RWPE2 (cell line): ENCODE measurements at regions not wholly inside any gene's neighbourhood (a gene's known extent, or its start where the extent isn't known, plus 50 kb on each side); places are given as distances from the start of the nearest gene placed in this dataset.

Experiments
- ATAC-seq: fragments of 200-7000 bp; cut with Tn5 transposase; 3 replicates; pipeline ENCODE4 v1.9.1; 2021; ENCODE audit warnings: low read depth
- DNase-seq: peaks from one replicate; pipeline ENCODE4 v3.0.0-alpha.2; 2020; ENCODE audit warnings: low spot score
- H3K27ac ChIP-seq: fragments of 450-650 bp; 2 replicates; pipeline ENCODE4 v1.5.1; 2017; ENCODE audit warnings: mild to moderate bottlenecking; ENCODE audit not compliant: poor library complexity, severe bottlenecking
- H3K27me3 ChIP-seq: fragments of 250-450 bp; sonication (Bioruptor Pico); 2 replicates; pipeline ENCODE4 v1.5.1; 2021; ENCODE audit warnings: mild to moderate bottlenecking, moderate library complexity; ENCODE audit not compliant: insufficient read depth, poor library complexity, severe bottlenecking
- H3K36me3 ChIP-seq: fragments of 250-450 bp; sonication (Bioruptor Pico); 2 replicates; pipeline ENCODE4 v1.5.1; 2020; ENCODE audit warnings: low read depth, mild to moderate bottlenecking, moderate library complexity
- H3K4me1 ChIP-seq: fragments of 250-450 bp; sonication (Bioruptor Pico); 2 replicates; pipeline ENCODE4 v1.5.1; 2021; ENCODE audit warnings: mild to moderate bottlenecking, moderate library complexity; ENCODE audit not compliant: insufficient read depth, poor library complexity, severe bottlenecking
- H3K4me3 ChIP-seq: fragments of 250-450 bp; sonication (Bioruptor Pico); 2 replicates; pipeline ENCODE4 v1.5.1; 2021; ENCODE audit warnings: mild to moderate bottlenecking, moderate library complexity; ENCODE audit not compliant: severe bottlenecking
- H3K9me3 ChIP-seq: fragments of 250-450 bp; sonication (Bioruptor Pico); 2 replicates; pipeline ENCODE4 v1.5.1; 2021; ENCODE audit warnings: mild to moderate bottlenecking, moderate library complexity; ENCODE audit not compliant: severe bottlenecking
- CTCF ChIP-seq: fragments of 450-650 bp; IDR thresholded peaks from one replicate; pipeline ENCODE4 v1.5.1; 2017; ENCODE audit warnings: mild to moderate bottlenecking, moderate library complexity; ENCODE audit not compliant: poor library complexity, severe bottlenecking

GRCh38 chr13:34779171-34779570 is 162.9 kb upstream of the NBEA start:
- no peak for TF ChIP-seq CTCF
- Histone ChIP-seq H3K27me3 (no peaks in the 10 kb centered on the region), H3K4me1 (no peaks in the 10 kb centered on the region), H3K9me3 (no peaks in the 10 kb centered on the region), H3K27ac (no peak overlapping the region), H3K36me3 (no peaks in the 10 kb centered on the region), H3K4me3 (no peak overlapping the region)
- ATAC-seq: no peak
- no peak for DNase-seq

- no peak overlapping the region for H3K4me3 ChIP-seq
- TF ChIP-seq CTCF: no peak
- no peaks in the 10 kb centered on the region for H3K9me3 ChIP-seq
- DNase-seq (no peak), ATAC-seq (no peak)
- no peaks in the 10 kb centered on the region for H3K4me1 ChIP-seq
- H3K27me3 ChIP-seq: no peaks in the 10 kb centered on the region
- no peaks in the 10 kb centered on the region for H3K36me3 ChIP-seq
- no peak overlapping the region for H3K27ac ChIP-seq
These were observed 148.8 kb upstream of the NBEA start for GRCh38 chr13:34793301-34793700.

- Histone ChIP-seq H3K27ac (no peak overlapping the region), H3K4me3 (no peak overlapping the region), H3K9me3 (no peaks in the 10 kb centered on the region), H3K36me3 (no peaks in the 10 kb centered on the region), H3K4me1 (no peaks in the 10 kb centered on the region), H3K27me3 (no peaks in the 10 kb centered on the region)
- ATAC-seq: no peak
- no peak for DNase-seq
- no peak for TF ChIP-seq CTCF
These were observed 138.3 kb upstream of the NBEA start for GRCh38 chr13:34803756-34804155.

- H3K4me1 ChIP-seq: no peaks in the 10 kb centered on the region
- no peak for DNase-seq
- ATAC-seq: no peak
- H3K27ac ChIP-seq: no peak overlapping the region
- no peak for TF ChIP-seq CTCF
- no peak overlapping the region for H3K4me3 ChIP-seq
- H3K27me3 ChIP-seq: no peaks in the 10 kb centered on the region
- no peaks in the 10 kb centered on the region for H3K9me3 ChIP-seq
- H3K36me3 ChIP-seq: no peaks in the 10 kb centered on the region
These were observed 136.7 kb upstream of the NBEA start for GRCh38 chr13:34805347-34805746.

- TF ChIP-seq CTCF: no peak
- Histone ChIP-seq H3K4me3 (no peak overlapping the region), H3K4me1 (no peaks in the 10 kb centered on the region), H3K27ac (no peak overlapping the region), H3K27me3 (no peaks in the 10 kb centered on the region), H3K9me3 (peaks cover 2% of the 10 kb centered on the region), H3K36me3 (no peaks in the 10 kb centered on the region)
- DNase-seq (no peak), ATAC-seq (no peak)
These were observed 133.4 kb upstream of the NBEA start for GRCh38 chr13:34808649-34809048.
